ENCODE measurements at regions not wholly inside any gene's neighbourhood (a gene's known extent, or its start where the extent isn't known, plus 50 kb on each side); places are given as distances from the start of the nearest gene placed in this dataset.

DNA sequence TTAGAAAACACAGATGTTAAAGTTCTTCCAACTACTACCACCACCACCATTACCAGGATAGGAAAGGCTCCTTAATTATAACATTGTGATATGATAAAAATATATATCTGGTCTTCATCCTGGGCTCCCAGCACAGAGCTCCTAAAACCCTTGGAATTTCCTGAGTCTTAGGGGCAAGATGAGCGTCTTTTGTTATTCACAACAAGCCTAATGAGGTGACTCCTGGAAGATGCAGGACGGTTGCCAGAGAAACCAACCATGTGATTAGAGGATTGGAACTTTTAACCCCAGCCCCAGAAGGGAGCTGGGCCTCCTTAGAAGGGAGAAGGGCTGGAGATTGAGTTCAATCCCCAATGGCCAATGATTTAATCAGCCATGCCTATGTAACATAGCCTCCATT lies 148.0 kb upstream of the ADRA1B start:
- no peak for DNase-seq

- no peak for DNase-seq
Measured at GRCh38 chr5:159772698-159773061, 143.6 kb upstream of the ADRA1B start.

- DNase-seq, result peak; percentile 78
Measured at GRCh38 chr5:159773062-159773924, 143.0 kb upstream of the ADRA1B start.

DNA sequence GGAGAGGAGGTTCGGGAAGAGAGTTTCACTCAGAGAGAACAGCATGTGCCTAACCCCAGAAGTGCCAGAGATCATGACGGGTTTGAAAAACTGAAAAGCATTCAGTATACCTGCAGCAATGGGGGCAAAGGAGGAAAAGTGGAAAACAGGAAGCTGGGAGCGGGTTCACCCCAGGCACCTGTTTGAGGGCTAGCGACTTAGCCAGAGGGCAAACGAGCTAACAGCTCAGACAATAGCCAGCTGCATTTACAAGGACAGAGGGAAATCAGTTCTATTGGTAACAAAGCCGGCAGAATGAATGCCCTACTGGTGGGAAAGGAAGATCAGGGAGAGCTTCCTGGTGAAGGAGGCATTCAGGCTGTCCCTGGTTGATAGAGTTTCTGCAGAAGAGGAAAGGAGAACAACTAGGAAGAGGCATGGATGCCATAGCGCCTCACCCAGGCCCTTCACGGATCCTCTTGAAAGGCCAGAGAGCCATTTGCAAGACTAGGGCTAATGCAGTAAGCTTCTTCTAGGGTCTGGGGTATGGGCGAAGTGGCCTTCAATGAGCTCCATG lies 141.7 kb upstream of the ADRA1B start:
- no peak for DNase-seq

DNA sequence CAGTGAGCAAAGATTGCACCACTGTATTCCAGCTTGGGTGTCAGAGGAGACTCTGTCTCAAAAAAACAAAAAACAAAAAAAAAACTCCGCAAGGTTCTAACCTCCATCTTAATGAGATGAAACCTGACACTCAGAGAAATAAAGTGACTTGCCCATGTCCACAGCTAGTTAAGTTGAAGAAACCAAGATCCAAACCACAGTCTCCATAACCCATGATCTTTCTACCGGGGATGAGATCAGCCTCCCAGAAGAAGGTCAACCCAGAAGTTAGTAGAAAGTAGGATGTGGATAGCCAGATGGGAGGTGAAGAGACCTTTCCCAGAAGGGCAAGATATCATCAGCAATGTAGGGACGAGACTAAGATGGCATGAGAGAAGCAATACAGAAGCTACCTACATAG lies 140.4 kb upstream of the ADRA1B start:
- no peak for DNase-seq

GRCh38 chr5:159777049-159777660 lies 139.1 kb upstream of the ADRA1B start:
- DNase-seq, result no peak

- no peak for DNase-seq
Measured at GRCh38 chr5:159779481-159779880, 136.8 kb upstream of the ADRA1B start.

DNA sequence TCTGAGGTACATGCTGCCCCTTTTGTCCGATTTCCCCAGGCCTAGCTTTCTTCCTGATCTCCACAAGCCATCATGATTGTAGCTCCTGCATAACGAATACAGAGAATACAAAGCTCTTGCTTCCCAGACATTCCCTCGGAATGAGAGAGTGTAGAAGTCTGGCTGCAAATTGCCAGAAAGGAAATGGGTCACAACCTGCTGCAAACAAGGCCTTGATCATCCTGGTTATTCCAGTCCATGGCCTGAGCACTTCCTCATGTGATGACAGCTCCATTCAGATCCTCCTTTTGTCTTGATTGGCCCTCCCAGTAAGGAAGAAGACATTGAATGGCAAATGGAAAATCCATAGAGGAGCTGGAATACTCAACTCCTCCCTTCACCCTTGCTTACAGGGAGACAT lies 136.0 kb upstream of the ADRA1B start:
- no peak for DNase-seq

GRCh38 chr5:159781626-159782157 lies 134.6 kb upstream of the ADRA1B start:
- DNase-seq, result no peak

- DNase-seq, result no peak
Measured at GRCh38 chr5:159782197-159782994, 133.9 kb upstream of the ADRA1B start.

- no peak for DNase-seq
Measured at GRCh38 chr5:159782995-159783300, 133.3 kb upstream of the ADRA1B start.

GRCh38 chr5:159783726-159784247 lies 132.5 kb upstream of the ADRA1B start:
- no peak for DNase-seq

DNA sequence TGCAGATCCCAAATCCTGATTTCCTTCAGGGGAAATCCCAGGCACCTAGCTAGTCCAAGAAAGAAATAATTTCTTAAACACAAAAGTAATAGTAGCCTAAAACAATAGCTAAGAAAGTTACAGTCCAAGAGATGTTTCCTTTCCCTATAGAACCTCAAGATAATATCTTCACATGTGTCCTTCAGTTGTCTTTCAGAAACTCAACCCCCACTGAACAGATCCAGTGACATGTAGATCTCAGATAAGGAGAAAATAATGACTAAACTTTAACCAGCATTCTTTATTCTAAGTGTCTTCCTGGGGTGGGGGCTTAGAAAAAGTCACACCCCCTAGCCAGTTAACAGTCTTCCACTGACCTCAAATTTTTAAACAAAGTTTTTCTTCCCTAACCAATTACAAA lies 131.3 kb upstream of the ADRA1B start:
- no peak for DNase-seq

DNA sequence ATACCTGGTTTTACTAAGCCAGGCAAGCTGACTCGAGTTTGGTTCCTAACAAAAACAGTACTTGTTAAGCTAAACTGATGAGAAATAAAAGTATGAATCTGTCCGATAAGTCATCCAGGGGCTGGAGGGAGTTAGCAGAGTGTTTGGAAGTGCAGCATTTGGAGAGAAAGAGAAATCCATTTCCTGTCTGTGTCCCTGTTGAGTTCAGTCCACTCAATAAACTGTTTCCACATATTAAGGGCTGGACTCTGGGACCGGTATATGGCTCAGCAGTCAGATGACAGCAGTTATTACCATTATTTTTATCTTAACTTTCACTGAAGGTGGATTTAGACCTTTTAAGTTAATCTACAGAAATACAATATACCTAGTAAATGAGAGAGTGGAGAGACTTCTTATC lies 130.6 kb upstream of the ADRA1B start:
- no peak for DNase-seq

GRCh38 chr5:159786201-159786600 lies 130.1 kb upstream of the ADRA1B start:
- no peak for DNase-seq

GRCh38 chr5:159786901-159787691 lies 129.2 kb upstream of the ADRA1B start:
- DNase-seq, result no peak

DNA sequence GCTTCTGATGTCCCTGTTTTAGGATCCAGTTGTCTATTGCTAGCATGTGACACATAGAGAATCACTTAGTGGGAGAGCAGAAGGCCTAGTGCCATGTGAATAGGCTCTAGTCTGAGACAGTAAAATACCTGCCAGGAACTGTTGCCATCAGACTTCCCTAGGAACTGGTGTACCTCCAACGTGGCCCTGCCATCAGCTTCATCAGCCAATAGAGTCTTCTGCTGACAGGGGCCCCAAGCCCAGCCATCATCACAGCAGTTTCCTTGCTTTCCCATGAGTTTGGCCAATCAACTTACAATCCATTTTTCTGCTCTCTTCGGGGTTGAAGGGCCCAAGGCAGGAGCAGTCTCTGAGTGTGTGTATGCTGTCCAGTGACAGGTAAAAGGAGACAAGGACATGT lies 128.4 kb upstream of the ADRA1B start:
- DNase-seq, result no peak

- no peak for DNase-seq
Measured at GRCh38 chr5:159788835-159789331, 127.4 kb upstream of the ADRA1B start.

DNA sequence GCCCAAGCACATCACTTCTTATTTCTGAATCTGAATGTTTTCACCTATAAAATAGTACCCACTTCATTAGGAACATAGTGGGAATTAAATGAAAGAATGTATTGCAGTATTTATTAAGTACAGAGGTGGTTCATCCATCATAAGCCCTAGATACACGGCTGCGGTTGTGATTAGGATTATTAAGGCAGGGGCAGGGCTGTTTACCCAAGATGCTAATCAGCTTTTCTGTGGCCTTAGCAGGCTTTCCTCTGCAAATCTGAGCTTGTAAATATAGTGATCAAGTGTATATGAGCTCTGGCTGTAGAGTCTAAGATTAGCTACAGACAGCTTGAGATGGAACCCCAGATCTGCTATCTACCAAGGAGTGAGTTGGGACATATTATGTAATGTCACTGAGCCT lies 124.1 kb upstream of the ADRA1B start:
- no peak for DNase-seq

DNA sequence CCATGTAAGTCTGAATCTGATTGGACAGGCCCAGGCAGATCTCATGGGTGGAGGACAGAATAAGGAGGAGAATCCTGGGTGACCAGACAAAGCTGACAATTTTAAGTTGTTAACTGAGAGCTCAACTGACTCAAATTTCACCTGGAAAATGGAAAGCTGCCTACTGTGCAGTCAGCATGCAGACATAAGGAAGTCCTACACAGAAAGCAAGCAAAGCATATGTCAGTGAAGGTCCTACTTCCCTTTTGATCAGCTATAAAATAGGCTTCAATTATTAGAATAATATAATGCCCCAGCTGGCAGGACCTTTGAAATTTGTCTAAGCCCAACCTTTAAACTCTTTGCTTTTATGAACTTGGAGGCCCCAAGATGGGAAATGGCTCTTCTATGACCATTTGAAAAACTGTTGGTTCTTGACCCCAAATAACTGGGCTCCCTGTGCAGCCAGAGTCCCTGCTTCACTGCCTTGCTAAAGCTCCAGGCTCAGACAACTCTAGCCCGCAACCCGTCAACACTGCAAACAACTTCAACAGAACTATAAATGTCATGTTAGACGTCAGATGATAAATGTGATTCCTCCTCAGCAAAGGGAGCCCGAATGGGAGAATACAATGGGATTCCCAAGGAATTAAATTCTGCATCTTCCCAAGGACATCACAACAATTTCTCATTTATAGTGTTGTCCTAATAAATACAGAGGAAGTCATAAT lies 118.9 kb upstream of the ADRA1B start:
- DNase-seq, result no peak

GRCh38 chr5:159799701-159800100 lies 116.6 kb upstream of the ADRA1B start:
- no peak for DNase-seq

All from RPMI8226 (cell line).